MM.1S (cell line): ENCODE measurements at regions not wholly inside any gene's neighbourhood (a gene's known extent, or its start where the extent isn't known, plus 50 kb on each side); places are given as distances from the start of the nearest gene placed in this dataset.

Experiments
- EZH2 ChIP-seq: fragments of 300-600 bp; sonication (generic); optimal IDR thresholded peaks from 2 replicates; pipeline ENCODE3; 2017; ENCODE audit warnings: low read depth, mild to moderate bottlenecking, antibody characterized with exemption, low read length, mixed read lengths
- TF ChIP-seq, protein P1 (sequence below): fragments of 300-600 bp; sonication (generic); IDR thresholded peaks from 2 replicates; pipeline ENCODE4 v1.5.1; 2016; ENCODE audit warnings: antibody characterized with exemption, low read length, mixed read lengths

DNA sequence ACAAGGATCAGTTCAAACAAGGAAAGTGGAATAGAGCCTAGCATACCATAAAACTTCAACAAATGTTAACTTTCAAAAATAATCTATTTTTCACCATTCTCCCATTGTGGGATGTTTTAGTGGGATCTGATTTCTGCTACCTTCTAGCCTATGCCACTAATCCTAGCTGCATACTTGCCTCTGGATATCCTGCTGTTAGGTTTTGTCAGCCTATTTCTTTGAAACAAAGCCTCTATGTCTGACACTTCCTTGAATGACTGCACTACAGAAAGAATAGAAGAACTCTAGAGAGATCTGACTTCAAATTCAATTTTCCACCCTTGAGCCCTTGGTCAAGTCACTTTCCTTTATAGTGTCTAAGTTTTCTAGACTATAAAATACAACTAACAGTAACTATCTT is 291.5 kb downstream of the PTH2R start:
- TF ChIP-seq, protein P1, sequence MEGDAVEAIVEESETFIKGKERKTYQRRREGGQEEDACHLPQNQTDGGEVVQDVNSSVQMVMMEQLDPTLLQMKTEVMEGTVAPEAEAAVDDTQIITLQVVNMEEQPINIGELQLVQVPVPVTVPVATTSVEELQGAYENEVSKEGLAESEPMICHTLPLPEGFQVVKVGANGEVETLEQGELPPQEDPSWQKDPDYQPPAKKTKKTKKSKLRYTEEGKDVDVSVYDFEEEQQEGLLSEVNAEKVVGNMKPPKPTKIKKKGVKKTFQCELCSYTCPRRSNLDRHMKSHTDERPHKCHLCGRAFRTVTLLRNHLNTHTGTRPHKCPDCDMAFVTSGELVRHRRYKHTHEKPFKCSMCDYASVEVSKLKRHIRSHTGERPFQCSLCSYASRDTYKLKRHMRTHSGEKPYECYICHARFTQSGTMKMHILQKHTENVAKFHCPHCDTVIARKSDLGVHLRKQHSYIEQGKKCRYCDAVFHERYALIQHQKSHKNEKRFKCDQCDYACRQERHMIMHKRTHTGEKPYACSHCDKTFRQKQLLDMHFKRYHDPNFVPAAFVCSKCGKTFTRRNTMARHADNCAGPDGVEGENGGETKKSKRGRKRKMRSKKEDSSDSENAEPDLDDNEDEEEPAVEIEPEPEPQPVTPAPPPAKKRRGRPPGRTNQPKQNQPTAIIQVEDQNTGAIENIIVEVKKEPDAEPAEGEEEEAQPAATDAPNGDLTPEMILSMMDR: no peak
- no peak for TF ChIP-seq EZH2
